RPMI7951 (cell line): ENCODE measurements at regions not wholly inside any gene's neighbourhood (a gene's known extent, or its start where the extent isn't known, plus 50 kb on each side); places are given as distances from the start of the nearest gene placed in this dataset.
"Not testable (repeated sequence)": the region's sequence is repeated elsewhere in the genome, so short reads cannot be mapped to it uniquely, and the experiment has no call there.

Source experiments
- DNase-seq: peaks from one replicate; pipeline ENCODE4 v3.0.0-alpha.2; 2012; ENCODE audit warnings: low read depth

GRCh38 chr18:30929718-30930117 is 112.8 kb downstream of the DSC3 start:
- DNase-seq, result no peak

GRCh38 chr18:30929065-30929464 is 113.5 kb downstream of the DSC3 start:
- no peak for DNase-seq

GRCh38 chr18:30927517-30928075 is 114.9 kb downstream of the DSC3 start:
- DNase-seq, result no peak

- no peak for DNase-seq
Observed at GRCh38 chr18:30927042-30927441, 115.5 kb downstream of the DSC3 start.

- DNase-seq, result no peak
Observed at GRCh38 chr18:30925795-30926194, 116.7 kb downstream of the DSC3 start.

GRCh38 chr18:30920757-30921156 is 121.8 kb downstream of the DSC3 start:
- no peak for DNase-seq

GRCh38 chr18:30920351-30920750 is 122.2 kb downstream of the DSC3 start:
- DNase-seq, result no peak

GRCh38 chr18:30917651-30918050 is 124.9 kb downstream of the DSC3 start:
- no peak for DNase-seq

- DNase-seq, result no peak
Observed at GRCh38 chr18:30915336-30915988, 127.1 kb downstream of the DSC3 start.

- DNase-seq, result no peak
Observed at GRCh38 chr18:30908381-30908780, 134.2 kb downstream of the DSC3 start.

- no peak for DNase-seq
Observed at GRCh38 chr18:30903566-30903965, 139.0 kb downstream of the DSC3 start.

GRCh38 chr18:30889519-30890301 is 152.8 kb downstream of the DSC3 start:
- DNase-seq, result no peak

- DNase-seq, result no peak
Observed at GRCh38 chr18:30888344-30888743, 154.2 kb downstream of the DSC3 start.

GRCh38 chr18:30886998-30887397 is 155.5 kb downstream of the DSC3 start:
- no peak for DNase-seq

GRCh38 chr18:30870466-30870865 is 172.1 kb downstream of the DSC3 start:
- DNase-seq, result no peak

- no peak for DNase-seq
Observed at GRCh38 chr18:30862900-30863299, 179.6 kb downstream of the DSC3 start.

GRCh38 chr18:30860741-30861140 is 181.8 kb downstream of the DSC3 start:
- no peak for DNase-seq

GRCh38 chr18:30859036-30859435 is 183.5 kb downstream of the DSC3 start:
- DNase-seq, result no peak

- no peak for DNase-seq
Observed at GRCh38 chr18:30858560-30858959, 184.0 kb downstream of the DSC3 start.

GRCh38 chr18:30855762-30856161 is 186.8 kb downstream of the DSC3 start:
- DNase-seq, result no peak

GRCh38 chr18:30852980-30853379 is 189.6 kb downstream of the DSC3 start:
- no peak for DNase-seq

GRCh38 chr18:30852541-30852940 is 190.0 kb downstream of the DSC3 start:
- DNase-seq, result no peak

- not testable (repeated sequence) for DNase-seq
Observed at GRCh38 chr18:30839056-30839561, 203.4 kb downstream of the DSC3 start.
